ENCODE measurements at regions not wholly inside any gene's neighbourhood (a gene's known extent, or its start where the extent isn't known, plus 50 kb on each side); places are given as distances from the start of the nearest gene placed in this dataset.

DNA sequence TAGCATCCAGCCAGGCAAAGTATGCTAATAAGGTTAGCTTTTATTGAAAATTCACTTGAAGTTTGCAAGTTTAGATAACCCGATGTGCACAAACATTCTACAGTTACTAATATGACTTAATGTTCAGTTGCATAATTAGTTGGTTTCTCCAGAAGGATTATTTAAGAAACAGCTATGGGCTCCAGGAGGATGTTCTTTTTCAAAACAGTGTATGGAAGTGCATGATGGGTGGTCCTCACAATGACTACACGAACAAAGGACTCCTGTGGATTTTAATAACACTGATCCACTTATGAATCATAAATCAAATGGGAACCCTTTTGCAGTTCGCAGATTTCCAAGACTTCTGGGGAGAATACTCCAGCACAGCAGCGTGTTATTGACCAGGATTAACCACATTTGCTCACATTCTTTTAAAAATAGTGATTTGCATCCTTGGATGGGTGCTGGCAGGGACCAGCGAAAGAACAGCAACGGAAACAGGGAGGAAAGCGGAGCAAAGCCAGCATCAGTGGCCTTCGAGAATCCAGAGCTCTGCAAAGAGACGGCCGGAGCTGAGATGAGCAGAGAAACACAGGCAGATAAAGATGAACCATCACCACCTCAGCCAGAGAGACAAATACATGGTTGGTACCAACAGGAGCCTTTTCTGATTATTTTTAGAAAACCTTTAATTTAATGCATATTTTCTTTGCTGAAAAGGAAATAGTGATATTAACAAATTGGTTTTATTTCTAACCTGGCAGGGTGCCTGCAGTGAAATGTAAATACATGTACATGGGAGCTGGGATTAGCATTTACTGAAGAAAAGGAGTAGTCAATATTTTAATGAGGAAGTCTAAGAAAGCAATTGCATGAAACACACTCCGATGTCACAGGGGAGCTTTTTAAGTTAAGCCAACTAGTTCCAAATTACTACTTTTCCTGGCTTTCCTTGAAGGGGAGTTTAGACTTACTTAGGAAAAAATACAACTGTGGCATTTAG lies 623.2 kb upstream of the ZFHX3 start:
- no peak for DNase-seq (ENCODE audit: low read depth)

DNA sequence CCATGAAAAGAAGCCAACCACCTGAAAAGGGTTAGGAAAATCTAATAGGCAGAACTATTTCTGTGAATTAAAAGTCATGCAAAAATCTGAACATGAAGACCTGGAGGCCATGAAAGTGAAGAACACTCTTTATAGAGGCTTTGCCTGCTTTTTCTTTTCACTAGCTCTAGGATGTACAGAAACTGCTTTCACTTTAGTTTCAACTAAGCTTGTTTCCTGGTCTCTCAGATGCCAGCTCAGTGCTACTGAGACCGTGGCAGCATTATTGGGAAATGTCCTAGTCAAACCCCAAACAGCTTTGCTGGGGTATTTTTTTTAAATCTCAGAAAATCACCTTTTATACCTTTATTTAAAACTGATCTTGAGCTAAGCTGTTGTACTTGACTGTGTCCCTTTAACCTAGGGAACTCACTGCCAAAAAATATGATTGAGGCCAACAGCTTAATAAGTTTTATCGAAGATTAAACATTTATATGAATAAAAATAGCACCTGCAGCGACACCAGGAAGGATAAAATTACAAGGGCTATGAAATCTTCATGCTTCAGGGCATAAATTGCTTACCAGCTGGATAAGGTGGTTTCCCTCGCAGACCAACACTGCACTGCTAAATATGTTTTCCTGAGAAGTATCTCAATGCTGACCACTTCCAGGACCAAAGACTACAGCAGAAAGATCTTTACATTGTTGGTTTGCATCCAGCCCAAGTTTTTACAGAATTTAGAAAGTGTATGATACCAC lies 621.8 kb upstream of the ZFHX3 start:
- DNase-seq (ENCODE audit: low read depth), result no peak

DNA sequence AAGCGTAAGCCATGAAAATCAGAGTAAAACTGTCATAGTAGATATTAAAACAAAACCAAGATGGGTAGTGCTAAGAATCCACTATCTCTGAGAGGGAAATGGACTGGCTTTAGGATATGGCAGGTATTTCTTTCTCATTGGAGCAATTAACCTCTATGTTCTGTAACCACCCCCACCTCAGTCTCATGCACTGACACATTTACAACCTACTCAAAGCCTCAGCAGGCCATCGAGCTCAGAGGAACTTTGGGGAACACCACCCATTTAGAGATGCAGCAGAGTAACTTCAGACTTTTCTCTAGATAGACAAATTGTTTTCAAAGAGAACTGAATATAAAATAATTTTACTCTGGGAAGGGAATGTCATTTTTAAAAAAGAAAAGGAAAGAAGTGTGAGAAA lies 615.8 kb upstream of the ZFHX3 start:
- no peak for DNase-seq (ENCODE audit: low read depth)

DNA sequence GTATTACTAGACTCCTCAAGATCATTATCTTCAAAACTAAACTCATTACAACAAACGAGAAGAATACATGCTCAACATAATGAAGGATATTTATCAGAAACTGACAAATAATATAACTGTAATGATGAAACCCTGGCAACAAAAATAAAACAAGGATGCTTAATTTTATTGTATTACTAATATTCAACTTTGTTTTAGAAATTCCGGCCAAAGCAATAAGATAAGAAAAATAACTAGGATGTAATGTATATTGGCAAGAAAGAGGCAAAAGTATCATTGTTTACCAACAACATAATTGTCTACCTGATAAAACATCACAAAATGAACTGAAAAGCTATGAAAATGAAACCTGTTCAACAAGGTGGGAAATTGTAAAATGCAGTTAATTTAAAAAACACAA lies 588.3 kb upstream of the ZFHX3 start:
- no peak for DNase-seq (ENCODE audit: low read depth)

DNA sequence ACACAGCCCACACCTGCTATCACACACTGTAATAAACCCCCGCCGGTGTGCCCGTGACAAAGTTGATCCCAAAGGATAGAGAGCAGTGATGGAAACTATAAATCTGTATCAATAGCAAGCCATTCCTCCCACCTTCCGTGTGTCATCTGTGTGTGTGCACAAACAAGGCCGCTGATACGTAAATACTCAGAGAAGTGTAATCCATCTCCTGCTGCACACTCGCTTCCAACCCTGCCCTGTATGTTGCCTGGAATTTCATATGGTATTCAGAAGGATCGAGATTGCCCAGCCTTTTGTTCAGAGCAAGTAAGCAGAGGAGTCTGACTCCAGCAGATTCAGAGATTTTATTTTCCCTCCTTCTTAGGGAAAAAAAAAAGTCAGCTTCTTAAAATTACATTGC lies 581.1 kb upstream of the ZFHX3 start:
- no peak for DNase-seq (ENCODE audit: low read depth)

DNA sequence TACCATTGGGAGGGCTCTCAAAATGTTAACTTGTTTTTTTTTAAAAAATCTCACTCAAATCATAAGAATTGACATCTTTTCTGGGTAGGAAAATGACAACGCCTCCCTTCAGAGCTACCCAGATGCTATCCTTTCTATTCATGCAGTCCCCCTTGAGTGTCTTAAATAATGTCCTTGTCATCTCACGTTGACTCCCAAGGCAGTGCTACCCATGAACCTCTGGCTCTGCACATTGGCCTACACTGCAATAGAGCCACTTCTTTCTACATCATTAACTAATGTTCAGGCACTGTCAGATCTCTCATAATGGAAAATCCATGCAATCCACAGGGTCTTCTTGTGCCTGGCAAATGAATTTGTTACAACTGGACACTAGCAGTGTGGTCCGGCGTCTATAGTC lies 569.8 kb upstream of the ZFHX3 start:
- no peak for DNase-seq (ENCODE audit: low read depth)

DNA sequence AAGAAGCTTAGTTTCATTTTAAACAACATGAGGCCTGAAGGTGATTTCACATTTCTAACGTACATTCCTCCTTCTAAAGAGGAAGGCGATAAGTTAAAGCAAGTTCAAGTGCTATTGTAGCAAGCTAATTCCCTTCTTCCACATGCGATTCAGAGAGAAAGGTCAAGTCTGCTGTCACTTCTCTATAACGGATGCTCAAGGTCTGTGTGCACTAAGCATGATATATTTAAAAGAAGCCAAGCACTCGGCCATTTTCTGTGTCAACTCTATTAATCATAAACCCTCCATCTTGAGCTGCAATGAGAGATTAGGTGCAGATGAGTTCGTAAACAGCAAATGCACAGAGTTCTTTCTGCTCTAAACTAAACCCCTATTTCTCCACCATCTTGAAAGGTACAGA lies 568.8 kb upstream of the ZFHX3 start:
- DNase-seq (ENCODE audit: low read depth), result no peak

DNA sequence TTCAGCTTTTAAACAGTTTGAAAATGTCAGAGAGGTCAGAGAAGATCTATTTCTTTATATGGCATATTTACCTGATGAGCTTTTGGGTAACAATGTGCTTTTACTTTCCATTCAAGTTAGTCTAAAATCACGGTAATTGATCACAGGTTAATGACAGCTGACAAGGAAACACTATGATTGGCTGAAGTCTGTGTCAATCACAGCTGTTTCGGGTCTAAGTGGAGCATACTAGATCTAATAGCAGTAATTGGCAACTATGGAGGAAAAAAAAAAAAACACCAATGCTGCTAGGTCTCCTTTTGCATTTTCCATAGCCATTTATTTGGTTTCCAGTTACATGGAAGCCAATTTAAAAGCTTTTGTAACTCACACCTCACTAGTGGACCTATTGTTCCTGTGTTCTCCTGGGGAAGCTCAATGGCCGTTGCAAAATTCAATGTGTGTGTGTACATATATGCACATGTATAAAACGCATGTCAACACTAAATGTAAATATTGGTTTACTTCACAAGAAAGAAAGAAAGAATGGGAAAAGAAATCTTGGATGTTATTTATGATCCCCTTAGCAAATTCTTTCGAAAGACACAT lies 568.3 kb upstream of the ZFHX3 start:
- DNase-seq (ENCODE audit: low read depth), result no peak

DNA sequence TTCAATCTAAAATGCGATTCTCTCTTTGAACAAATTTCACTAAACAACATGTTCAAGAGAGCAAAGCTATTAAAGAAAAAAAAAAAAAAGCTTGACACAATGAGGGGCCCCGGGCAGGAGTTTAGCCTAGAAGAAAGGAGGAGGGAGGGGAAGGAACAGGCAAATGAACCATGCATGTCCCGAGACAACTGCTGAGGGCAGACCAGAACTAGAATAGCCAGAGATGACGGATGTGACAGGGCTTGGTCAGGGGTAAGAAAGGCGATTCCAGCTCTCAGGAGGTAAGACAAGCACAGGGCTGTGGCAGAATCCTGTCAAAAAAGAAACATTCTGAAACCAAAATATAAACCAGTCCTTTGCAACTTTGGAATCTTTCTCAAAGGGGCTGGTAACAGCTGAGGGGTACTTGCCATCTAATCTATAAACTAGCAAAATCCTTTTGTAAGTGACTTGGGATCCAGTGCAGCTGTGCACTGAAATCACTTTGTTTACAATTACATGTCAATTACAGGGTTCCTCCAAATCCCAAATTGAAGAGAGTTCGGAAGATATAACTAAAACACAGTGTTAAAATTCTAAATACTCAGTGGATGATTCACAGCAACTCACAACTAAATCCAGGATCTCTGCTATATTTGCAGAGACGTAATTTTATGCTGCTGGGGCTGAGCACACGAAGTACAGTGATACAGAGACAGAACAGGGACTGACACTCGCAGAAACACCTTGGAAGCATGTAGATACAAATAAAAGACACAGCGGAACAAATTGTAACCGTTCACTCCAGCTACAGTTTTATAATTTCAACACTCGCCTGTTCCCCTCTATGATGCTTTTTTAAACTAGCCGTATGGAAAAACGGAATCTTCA lies 567.4 kb upstream of the ZFHX3 start:
- no peak for DNase-seq (ENCODE audit: low read depth)

DNA sequence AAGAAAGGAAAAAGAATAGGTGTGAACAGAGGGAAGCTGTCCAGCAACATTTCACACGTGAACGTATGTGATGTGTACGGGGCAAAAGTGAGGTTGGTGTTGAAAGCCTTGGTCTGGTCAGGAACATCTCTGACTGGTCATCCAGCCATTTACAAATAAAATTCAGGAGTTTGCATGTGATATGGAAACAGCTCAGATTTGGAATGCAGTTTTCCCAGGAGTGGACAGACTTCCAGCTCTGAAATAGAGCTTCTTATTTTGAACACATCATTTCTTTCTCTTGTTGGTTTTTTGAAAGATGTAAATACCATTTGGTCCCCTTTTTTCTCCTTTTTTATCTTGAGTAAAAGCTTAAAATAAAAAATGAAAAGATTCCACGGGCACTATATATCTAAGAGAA lies 566.2 kb upstream of the ZFHX3 start:
- no peak for DNase-seq (ENCODE audit: low read depth)

DNA sequence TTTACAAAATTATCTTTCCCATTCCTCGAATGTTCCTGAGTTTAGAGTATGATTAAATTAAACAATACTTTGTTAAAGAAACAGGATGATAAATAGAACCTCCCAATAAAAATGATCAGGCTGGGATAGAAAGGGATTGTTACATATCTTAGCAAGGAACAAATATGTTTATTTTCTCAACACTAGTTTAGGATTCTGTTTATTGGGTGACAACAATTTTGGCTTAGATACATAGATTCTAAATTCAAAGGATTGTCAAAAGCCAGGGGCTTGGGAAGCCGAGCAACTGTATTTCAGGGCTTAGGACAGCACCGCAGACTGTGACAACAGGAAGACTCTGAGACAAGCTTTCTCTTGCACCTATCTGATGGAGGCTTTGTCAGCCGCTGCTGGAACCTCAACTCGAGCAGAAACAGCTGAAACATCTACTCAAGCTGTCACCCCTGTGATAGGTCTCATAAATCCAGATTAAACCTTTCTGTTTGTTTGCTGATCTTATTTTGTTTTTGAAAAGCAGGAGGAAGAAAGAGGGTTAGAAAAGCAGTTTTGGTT lies 562.8 kb upstream of the ZFHX3 start:
- DNase-seq (ENCODE audit: low read depth), result no peak

DNA sequence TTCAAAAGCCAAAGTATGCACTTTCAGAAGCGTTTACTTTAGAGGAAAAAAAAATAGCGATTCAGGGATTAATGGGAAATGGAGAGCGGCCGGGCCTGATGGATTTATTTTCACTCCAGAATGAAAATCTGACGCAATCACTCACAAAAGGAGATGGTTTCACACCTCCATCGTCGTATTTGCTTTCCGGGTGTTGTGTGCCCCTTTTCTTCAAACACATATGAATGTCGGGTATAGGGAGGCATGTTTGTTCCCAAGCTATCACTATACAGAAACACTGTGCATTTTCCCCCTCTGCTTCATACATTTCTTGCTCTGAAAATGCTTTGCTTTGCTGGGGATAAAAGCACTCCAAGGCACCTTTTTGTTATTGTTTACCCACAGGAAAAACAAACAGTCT lies 562.2 kb upstream of the ZFHX3 start:
- DNase-seq (ENCODE audit: low read depth), result no peak

DNA sequence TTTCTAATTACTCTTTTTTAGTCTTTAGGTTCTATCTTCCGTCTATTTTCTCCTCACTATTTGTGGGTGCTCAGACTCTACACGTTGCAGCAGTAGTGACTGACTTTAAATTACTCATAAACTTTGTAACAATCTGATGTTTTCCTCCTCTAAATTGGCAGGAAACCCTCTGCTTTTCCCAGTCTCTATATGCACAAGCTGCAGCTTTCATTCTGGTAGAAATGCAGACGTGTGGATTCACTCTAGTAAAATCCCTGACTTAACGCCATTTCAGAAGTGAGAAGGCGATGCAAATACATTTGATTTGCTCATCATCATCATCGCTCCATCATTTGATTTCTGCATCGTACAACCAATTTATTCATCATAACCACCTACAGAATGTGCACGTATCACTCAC lies 561.0 kb upstream of the ZFHX3 start:
- DNase-seq (ENCODE audit: low read depth), result no peak

DNA sequence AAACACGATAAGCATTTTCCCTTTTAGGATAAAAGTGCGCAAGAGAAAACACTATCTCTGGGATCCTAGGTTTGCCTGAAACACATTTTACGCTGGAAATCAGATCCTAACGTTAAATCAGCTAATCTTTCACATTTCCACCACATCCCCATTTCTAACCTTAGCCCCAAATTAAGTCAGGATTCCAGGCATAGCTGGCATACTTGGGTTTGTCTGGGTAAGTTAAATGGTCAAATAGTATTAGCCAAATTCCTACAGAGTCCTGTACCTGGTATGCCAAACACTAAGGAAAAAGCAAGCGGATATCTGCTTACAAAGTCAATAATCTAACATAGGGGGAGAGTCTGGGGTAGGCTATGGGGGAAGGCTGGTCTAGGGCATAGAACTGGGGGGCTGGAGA lies 557.4 kb upstream of the ZFHX3 start:
- no peak for DNase-seq (ENCODE audit: low read depth)

DNA sequence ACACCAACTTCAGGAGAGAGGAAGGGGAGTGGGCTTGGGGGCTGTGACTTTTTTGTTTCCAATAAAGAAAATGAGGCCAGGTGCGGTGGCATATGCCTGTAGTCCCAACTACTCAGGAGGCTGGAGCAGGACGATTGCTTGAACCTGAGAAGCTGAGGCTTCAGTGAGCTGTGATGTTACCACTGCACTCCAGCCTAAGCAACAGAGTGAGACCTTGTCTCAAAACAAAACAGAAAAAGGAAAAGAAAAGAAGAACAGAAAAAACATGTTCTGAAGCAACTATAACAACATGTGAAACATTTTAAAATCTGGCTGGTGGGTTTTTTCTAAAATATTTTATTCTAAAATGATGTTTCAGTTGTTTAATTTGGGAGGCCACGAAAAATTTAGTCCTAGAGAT lies 554.0 kb upstream of the ZFHX3 start:
- no peak for DNase-seq (ENCODE audit: low read depth)

DNA sequence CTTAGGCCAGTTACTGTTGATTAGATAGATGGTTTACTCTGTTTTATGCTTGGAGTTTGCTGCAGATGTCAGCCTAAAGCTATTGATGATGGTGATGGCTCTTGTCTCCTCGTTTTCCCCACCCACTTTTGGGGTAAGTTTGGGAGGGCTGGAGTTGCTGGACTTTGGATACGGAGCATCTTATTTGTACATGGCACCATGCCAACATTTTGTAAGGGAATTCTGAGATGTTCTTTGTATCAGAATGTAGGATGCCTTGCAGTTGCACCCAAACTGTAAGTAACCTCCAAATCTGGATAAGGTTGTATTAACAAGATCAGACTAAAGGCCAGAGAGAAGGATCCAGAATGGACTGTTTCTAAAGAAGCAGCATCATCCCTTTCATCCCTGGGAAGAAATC lies 551.9 kb upstream of the ZFHX3 start:
- DNase-seq (ENCODE audit: low read depth), result no peak

DNA sequence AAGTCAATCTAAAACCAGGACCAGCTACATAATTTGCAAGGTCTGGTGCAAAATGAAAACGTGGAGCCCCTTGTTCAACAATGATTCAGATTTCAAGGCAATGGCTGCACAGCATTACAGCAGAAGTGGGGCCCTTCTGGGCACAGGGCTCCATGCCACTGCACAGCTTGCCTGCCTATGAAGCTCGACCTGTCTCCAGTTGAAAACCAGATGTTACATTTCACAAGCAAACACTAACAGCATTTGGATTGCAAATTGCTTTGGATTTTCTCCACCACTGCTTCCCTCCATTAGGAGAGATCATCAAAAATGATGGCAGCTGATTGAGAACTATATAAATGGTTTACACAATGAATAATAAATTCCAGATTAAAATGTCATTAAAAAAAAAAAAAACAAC lies 551.4 kb upstream of the ZFHX3 start:
- DNase-seq (ENCODE audit: low read depth), result no peak

DNA sequence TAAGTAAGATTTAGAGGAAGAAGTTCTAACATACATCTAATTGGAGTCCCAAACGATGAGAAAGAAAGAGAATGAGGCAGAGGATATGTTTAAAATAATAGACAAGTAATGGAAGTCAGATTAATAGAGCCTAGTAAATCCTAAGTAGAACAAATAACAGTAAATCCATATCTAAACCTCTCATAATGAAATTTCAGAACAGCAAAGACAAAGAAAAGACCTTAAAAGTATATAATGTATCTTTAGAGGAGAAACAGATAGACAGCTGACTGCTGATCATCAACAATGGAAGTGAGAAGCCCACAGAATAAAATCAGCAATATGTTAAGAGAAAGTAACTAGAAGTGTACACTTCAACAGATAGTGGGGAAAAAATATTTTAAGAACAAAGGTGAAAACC lies 536.2 kb upstream of the ZFHX3 start:
- DNase-seq (ENCODE audit: low read depth), result no peak

DNA sequence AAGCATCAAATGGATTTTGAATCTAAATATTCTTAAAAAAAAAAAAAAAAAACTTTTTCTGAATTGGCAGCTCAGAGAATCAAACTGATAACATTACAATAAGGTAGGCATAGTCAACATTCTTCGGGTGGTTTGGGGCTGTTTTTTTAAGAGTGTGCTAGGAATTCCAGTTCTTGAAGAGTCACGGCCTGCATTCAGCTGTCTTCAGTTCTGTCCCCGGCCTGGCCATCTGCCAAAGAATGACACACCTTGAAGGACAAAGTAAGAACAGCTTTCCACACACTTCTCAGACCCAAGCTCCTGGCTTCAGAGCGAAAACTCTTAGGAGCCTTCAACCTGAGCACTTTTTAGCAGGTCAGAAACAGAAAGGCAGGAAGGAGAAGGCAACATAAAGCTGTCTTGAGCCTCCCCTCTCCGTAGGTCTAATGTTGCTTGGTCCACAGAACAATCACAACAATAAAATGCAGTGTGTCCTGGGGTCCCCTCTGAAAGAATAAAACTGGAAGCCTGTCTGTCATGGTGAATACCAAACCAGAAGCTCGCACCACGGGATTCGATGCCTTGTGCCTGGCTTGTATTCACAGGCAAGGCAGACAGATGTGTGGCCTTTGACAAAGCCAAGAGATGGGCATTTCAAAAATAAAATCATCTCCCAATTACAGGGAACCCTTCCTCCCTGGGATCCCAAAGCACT lies 524.4 kb upstream of the ZFHX3 start:
- no peak for DNase-seq (ENCODE audit: low read depth)

DNA sequence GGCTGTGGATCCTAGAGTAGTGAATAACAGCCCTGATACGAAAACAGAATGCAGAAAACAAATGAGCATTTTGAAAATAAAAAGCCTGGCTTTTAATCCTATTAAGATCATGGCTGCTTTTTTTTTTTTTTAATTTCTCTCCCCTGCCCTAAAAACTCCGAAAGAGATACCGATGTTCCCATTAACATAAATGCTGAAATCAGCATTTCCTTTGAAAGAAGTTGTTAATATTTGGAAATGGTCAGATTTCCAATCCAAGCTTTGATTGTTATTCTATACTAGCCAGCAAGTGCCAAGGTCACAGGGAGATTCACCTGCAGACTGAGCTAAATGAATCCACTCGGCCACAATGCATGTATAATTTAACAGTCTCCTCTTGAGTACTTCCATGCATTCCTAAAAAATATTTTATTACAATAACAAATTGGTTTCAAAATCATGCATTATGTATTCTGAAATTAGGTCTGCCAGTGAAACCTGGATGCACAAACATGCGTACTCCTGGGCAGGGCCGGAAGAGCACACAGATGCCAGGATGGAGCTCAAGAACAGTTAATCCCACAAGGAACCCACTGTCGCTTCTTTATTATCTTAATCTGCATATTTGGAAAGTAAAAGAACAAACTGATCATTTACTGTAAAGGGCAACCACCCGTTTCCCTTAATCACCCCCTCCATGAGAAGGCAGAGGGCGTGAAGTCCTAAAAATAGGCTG lies 521.5 kb upstream of the ZFHX3 start:
- no peak for DNase-seq (ENCODE audit: low read depth)

DNA sequence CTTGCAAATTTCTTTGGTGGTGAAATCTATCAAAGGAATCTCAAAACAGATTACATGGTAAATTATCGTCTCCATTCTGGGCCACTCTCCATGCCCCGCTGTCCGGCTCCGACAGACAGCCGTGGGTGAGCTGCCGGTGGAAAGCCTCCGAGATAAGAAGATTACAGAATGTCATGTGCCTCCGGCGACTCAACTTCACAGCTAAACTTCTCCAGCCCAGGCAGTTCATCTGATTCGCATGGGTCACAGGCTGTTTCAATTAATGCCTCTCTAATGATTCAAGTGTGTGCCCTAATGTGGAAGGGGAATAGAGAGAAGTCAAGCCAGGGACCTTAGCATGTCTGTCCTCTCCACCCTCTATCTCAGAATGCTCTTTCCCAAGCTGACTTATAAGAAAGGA lies 520.8 kb upstream of the ZFHX3 start:
- DNase-seq (ENCODE audit: low read depth), result no peak

All from stimulated activated CD8-positive, alpha-beta memory T cell treated with anti-CD3 and anti-CD28 coated beads, Interleukin-15, amount 100 ng/mL, for 1 hour (primary cell).